ENCODE measurements at regions not wholly inside any gene's neighbourhood (a gene's known extent, or its start where the extent isn't known, plus 50 kb on each side); places are given as distances from the start of the nearest gene placed in this dataset.

DNA sequence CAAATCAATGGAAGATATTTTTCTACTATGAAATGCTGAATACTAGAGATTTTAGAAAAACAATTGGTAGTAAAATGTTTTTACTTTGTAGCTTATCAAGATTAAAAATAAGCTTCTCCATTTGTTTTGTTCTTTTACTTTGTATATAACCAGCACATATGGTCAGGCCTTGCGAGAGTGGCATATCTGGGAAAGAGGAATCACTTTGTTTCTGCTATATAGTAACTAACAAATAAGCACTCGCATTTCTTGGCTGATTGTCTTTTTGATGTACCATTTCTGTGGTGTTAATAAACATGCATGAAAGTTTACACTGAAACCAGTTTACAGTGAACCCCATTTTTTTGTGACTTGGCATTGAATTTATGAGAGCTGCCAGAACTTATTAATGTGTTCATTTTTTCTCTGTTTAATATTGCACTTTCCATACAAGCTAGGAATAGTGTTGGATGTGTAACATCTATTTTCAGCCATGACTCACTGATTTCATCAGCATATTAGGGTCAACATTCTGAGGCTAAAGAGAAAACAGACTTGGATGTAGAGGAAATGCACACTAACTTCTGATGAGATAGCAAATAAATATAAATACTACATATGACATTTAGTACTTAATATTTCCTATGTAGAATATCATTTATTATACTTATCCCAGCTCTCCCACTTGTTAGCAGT lies 635.5 kb downstream of the KCNH5 start:
- H3K4me3 ChIP-seq (ENCODE audit: low read depth, low read length), result no peak overlapping the region

DNA sequence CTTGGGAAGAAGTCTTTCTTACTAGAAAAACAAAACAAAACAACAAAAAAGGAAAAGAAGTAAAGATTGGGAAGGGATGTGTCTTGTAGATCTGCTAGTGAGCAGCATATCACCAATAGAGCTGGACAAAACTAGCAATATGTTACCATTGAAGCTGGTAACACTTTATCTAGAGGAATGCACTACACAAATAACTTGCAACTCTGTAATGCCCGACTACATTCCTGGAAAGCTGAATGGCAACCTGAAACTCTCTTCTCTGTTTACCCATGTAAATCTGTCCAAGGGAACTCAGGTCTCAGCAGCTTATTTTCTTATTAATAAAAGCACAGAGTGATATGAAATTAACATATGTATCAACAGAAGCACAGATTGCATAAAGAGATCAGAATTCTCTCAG lies 624.4 kb downstream of the KCNH5 start:
- H3K4me3 ChIP-seq (ENCODE audit: low read depth, low read length), result no peak overlapping the region
- TF ChIP-seq, protein P1, sequence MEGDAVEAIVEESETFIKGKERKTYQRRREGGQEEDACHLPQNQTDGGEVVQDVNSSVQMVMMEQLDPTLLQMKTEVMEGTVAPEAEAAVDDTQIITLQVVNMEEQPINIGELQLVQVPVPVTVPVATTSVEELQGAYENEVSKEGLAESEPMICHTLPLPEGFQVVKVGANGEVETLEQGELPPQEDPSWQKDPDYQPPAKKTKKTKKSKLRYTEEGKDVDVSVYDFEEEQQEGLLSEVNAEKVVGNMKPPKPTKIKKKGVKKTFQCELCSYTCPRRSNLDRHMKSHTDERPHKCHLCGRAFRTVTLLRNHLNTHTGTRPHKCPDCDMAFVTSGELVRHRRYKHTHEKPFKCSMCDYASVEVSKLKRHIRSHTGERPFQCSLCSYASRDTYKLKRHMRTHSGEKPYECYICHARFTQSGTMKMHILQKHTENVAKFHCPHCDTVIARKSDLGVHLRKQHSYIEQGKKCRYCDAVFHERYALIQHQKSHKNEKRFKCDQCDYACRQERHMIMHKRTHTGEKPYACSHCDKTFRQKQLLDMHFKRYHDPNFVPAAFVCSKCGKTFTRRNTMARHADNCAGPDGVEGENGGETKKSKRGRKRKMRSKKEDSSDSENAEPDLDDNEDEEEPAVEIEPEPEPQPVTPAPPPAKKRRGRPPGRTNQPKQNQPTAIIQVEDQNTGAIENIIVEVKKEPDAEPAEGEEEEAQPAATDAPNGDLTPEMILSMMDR (IDR thresholded peaks at IDR 0.05; ENCODE audit: low read depth, low read length), result no peak

More for the DNA sequence above, 635.5 kb downstream of the KCNH5 start:
- TF ChIP-seq, protein P1 (IDR thresholded peaks at IDR 0.05; ENCODE audit: low read depth, low read length), result no peak

DNA sequence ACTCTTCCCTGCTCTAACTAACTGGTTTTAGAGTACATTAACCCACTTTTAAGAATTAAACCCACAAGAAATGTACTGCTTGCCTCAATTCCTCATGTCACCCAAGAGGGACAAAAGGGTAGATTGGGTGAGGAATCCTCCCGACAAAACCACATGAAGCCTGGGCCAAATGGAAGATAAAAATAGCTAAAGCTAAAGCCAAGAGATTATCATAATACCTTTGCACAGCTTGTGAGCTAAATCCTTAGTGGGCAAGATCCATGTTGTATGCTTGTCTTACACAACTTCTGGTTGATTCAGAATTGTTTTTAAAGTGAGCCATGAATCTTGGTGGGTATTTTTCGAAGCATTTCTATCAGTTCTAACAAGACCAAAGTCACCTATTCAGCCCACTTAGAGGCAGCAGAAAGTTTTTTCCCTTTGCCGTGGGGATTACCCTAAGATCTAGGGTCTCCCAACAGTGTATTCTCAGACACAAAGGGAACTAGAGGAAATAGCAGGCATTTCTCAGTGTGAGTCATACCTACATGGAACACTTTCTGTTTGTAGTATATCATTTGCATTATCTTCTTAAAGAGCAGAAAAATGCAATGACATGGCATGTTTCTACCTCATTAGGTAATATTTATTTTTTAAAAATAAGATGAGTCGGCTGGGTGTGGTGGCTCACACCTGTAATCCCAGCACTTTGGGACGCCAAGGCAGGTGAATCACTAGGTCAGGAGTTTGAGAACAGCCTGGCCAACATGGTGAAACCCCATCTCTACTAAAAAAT lies 616.6 kb downstream of the KCNH5 start:
- TF ChIP-seq, protein P1 (IDR thresholded peaks at IDR 0.05; ENCODE audit: low read depth, low read length), result no peak

DNA sequence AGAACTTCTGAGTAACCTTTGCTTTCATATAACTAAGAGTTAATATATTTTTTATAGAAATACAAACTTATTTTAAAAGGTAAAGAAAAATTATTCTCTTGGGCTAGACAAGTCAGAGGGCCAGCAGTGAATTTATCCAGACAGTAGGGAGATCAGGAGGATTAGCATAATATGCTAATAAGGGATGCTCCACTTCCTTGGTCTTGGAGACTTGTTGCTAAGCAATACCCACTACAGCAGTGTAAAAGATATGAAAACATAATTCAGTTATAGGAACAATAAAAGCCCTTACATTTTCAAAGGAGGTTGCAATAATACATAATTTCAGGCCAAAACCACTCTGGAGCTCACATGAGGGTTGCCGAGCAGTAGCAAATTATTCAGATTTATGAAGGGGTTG lies 615.6 kb downstream of the KCNH5 start:
- no peak overlapping the region for H3K4me3 ChIP-seq (ENCODE audit: low read depth, low read length)
- TF ChIP-seq, protein P1 (IDR thresholded peaks at IDR 0.05; ENCODE audit: low read depth, low read length), result no peak

More for the DNA sequence above, 616.6 kb downstream of the KCNH5 start:
- H3K4me3 ChIP-seq (ENCODE audit: low read depth, low read length), result no peak overlapping the region

DNA sequence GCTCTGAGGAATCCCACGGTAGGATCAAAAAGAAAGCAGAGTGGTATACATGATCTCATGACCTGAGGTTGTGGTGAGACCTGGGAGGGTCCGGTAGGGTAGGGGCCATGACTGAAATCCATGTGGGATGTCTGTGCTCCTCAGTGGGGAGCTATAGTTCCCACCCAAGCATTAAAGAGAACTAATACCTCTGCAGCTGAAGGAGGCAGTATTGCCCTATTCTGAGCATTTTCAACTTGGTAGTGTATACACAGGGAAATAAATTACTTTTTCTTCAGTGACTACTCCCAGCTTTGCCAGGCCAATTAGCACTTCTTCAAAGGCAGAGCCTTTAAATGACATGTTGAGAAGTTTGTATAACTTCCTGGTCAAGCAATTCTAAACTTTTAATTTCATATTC lies 613.8 kb downstream of the KCNH5 start:
- H3K4me3 ChIP-seq (ENCODE audit: low read depth, low read length), result no peak overlapping the region
- TF ChIP-seq, protein P1 (IDR thresholded peaks at IDR 0.05; ENCODE audit: low read depth, low read length), result no peak

DNA sequence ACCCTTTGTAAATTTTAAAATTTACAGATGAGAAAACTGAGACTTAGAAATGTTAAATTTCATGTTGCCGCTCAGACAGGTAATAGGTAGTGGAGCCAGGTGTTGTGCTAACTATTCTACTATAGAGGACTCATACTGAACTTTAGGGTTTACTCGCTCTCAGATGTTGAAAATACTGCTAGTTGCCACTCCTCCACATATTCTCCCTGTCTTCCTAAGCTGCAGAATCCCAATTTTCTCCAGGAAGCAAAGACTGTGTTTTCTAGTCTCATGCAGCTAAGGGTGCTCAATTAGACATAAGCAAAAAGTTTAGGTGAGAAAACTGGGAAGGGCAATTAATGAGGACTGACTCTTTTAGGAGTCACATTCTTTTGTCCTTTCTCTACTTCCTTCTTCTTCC lies 612.3 kb downstream of the KCNH5 start:
- no peak overlapping the region for H3K4me3 ChIP-seq (ENCODE audit: low read depth, low read length)
- TF ChIP-seq, protein P1 (IDR thresholded peaks at IDR 0.05; ENCODE audit: low read depth, low read length), result no peak

DNA sequence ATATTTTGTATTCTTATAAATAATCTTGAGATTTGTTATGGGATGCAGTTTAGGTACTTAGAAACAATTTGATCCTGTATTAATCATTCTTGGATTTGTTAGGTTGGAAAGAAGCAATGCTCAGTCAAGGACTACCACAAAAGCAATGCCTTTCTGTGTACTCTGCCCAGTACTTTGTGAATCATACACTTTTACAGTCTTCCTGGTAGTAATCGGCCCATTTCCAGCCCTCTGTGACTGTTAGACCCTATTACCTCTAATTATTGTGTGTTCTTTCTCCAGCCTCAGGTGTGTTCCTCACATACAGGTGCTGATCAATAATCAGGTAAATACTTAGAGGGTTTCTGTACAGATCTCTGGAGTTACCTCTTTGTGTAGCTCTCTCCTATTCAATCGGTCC lies 609.0 kb downstream of the KCNH5 start:
- TF ChIP-seq, protein P1 (IDR thresholded peaks at IDR 0.05; ENCODE audit: low read depth, low read length), result no peak
- H3K4me3 ChIP-seq (ENCODE audit: low read depth, low read length), result no peak overlapping the region
